Loucy (cell line): ENCODE measurements at regions not wholly inside any gene's neighbourhood (a gene's known extent, or its start where the extent isn't known, plus 50 kb on each side); places are given as distances from the start of the nearest gene placed in this dataset.

ENCODE experiments used
- H2AFZ ChIP-seq: fragments of 200-600 bp; sonication (generic); 2 replicates; pipeline ENCODE4 v1.6.0; 2016; ENCODE audit warnings: antibody characterized with exemption, mild to moderate bottlenecking, low read length, moderate library complexity
- H3F3A ChIP-seq: fragments of 200-600 bp; 2 replicates; pipeline ENCODE4 v1.6.0; 2016; ENCODE audit warnings: antibody characterized with exemption, low read depth, mild to moderate bottlenecking
- H3K27me3 ChIP-seq: fragments of 200-600 bp; sonication (generic); 2 replicates; pipeline ENCODE4 v1.6.1; 2014; ENCODE audit warnings: low read length, mild to moderate bottlenecking; ENCODE audit not compliant: insufficient read depth, poor library complexity, severe bottlenecking
- H3K36me3 ChIP-seq: fragments of 200-600 bp; sonication (generic); 2 replicates; pipeline ENCODE4 v1.6.1; 2016; ENCODE audit warnings: low read length; ENCODE audit not compliant: insufficient read depth
- H3K4me1 ChIP-seq: fragments of 200-600 bp; sonication (generic); 2 replicates; pipeline ENCODE4 v1.5.1; 2014; ENCODE audit warnings: low read length, mild to moderate bottlenecking; ENCODE audit not compliant: insufficient read depth, poor library complexity, severe bottlenecking
- H3K4me2 ChIP-seq: fragments of 200-600 bp; sonication (generic); 2 replicates; pipeline ENCODE4 v1.6.0; 2014; ENCODE audit warnings: antibody characterized with exemption, low read length, low read depth, mild to moderate bottlenecking; ENCODE audit not compliant: poor library complexity, severe bottlenecking
- H3K4me3 ChIP-seq: fragments of 200-600 bp; sonication (generic); 2 replicates; pipeline ENCODE4 v1.5.1; 2014; ENCODE audit warnings: low read length, mild to moderate bottlenecking, mixed read lengths; ENCODE audit not compliant: poor library complexity, severe bottlenecking
- H3K79me2 ChIP-seq: fragments of 200-600 bp; sonication (generic); 2 replicates; pipeline ENCODE4 v1.6.1; 2014; ENCODE audit warnings: low read length; ENCODE audit not compliant: insufficient read depth
- H3K9ac ChIP-seq: fragments of 200-600 bp; sonication (generic); 2 replicates; pipeline ENCODE4 v1.6.0; 2014; ENCODE audit warnings: mild to moderate bottlenecking, low read depth, low read length, moderate library complexity; ENCODE audit not compliant: poor library complexity, severe bottlenecking
- H3K9me2 ChIP-seq: fragments of 200-600 bp; sonication (generic); replicated peaks from 2 replicates; pipeline ENCODE4 v1.6.1; 2016; ENCODE audit warnings: low read depth, low read length, mixed read lengths
- H3K9me3 ChIP-seq: fragments of 200-600 bp; sonication (generic); 2 replicates; pipeline ENCODE4 v1.6.1; 2014; ENCODE audit warnings: mild to moderate bottlenecking, antibody characterized with exemption, low read length, low read depth; ENCODE audit not compliant: insufficient read depth
- H4K20me1 ChIP-seq: fragments of 200-600 bp; sonication (generic); 2 replicates; pipeline ENCODE4 v1.6.0; 2014; ENCODE audit warnings: antibody characterized with exemption, low read length, mild to moderate bottlenecking; ENCODE audit not compliant: insufficient read depth, poor library complexity, severe bottlenecking
- EZH2phosphoT487 ChIP-seq: fragments of 200-600 bp; IDR thresholded peaks from 2 replicates; pipeline ENCODE4 v1.6.1; 2018; ENCODE audit warnings: antibody characterized with exemption, mild to moderate bottlenecking, moderate library complexity, borderline replicate concordance
- TF ChIP-seq, protein P1 (sequence below): fragments of 200-600 bp; sonication (generic); conservative IDR thresholded peaks from 2 replicates; pipeline ENCODE4 v1.5.1; 2014; ENCODE audit warnings: mild to moderate bottlenecking, antibody characterized with exemption, low read length

DNA sequence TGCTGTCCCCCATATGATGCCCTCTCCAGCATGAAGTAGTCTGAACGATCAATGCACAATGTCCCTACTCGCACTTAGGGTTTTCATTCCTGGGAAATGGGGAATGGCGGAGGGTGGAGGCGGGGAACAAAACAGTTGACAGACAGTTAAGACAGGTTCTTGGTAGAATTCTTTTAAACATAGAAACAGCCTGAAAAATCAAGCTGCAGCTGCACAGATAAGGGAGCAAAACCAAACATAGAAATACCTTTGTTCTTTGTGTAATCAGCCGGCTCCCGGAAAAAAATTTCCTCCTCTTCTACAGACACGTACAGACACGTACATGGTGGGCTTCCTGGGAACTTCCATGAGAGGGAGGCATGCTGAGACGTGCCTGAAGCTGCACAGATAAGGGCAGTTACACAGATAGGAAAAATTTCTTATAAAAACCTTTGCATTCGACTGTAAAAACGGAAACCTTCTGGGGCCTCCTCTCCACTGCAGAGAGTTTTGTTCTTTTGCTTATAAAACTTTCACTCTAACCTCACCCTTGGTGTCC lies 662.4 kb upstream of the PTPRD start:
- H3K4me3 ChIP-seq = no peak overlapping the region
- no peak overlapping the region for H3K9ac ChIP-seq
- H3K4me1 ChIP-seq = no peaks in the 10 kb centered on the region
- no peaks in the 10 kb centered on the region for H3K36me3 ChIP-seq
- H3K4me2 ChIP-seq = no peak overlapping the region
- no peaks in the 10 kb centered on the region for H3K9me3 ChIP-seq
- H3F3A ChIP-seq = no peaks in the 10 kb centered on the region
- no peaks in the 10 kb centered on the region for H3K9me2 ChIP-seq
- H3K79me2 ChIP-seq = no peaks in the 10 kb centered on the region
- H2AFZ ChIP-seq = no peak overlapping the region
- no peaks in the 10 kb centered on the region for H3K27me3 ChIP-seq
- no peaks in the 10 kb centered on the region for H4K20me1 ChIP-seq
- TF ChIP-seq, protein P1, sequence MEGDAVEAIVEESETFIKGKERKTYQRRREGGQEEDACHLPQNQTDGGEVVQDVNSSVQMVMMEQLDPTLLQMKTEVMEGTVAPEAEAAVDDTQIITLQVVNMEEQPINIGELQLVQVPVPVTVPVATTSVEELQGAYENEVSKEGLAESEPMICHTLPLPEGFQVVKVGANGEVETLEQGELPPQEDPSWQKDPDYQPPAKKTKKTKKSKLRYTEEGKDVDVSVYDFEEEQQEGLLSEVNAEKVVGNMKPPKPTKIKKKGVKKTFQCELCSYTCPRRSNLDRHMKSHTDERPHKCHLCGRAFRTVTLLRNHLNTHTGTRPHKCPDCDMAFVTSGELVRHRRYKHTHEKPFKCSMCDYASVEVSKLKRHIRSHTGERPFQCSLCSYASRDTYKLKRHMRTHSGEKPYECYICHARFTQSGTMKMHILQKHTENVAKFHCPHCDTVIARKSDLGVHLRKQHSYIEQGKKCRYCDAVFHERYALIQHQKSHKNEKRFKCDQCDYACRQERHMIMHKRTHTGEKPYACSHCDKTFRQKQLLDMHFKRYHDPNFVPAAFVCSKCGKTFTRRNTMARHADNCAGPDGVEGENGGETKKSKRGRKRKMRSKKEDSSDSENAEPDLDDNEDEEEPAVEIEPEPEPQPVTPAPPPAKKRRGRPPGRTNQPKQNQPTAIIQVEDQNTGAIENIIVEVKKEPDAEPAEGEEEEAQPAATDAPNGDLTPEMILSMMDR = no peak

- Histone ChIP-seq H2AFZ (no peak overlapping the region), H3K79me2 (no peaks in the 10 kb centered on the region), H3K36me3 (no peaks in the 10 kb centered on the region), H3K4me1 (no peaks in the 10 kb centered on the region), H3K9me2 (no peaks in the 10 kb centered on the region), H3K4me3 (no peak overlapping the region), H3K9me3 (no peaks in the 10 kb centered on the region), H3K4me2 (no peak overlapping the region), H3K27me3 (no peaks in the 10 kb centered on the region), H3F3A (no peaks in the 10 kb centered on the region), H4K20me1 (no peaks in the 10 kb centered on the region), H3K9ac (no peak overlapping the region)
- TF ChIP-seq EZH2phosphoT487 = no peak
- TF ChIP-seq, protein P1 = no peak
These were observed 700.2 kb upstream of the PTPRD start for GRCh38 chr9:11312966-11313365.

- no peaks in the 10 kb centered on the region for H3K79me2 ChIP-seq
- H3K36me3 ChIP-seq = no peaks in the 10 kb centered on the region
- no peak overlapping the region for H3K4me3 ChIP-seq
- no peaks in the 10 kb centered on the region for H3K27me3 ChIP-seq
- no peak for TF ChIP-seq EZH2phosphoT487
- TF ChIP-seq, protein P1 = no peak
- no peaks in the 10 kb centered on the region for H4K20me1 ChIP-seq
- no peaks in the 10 kb centered on the region for H3F3A ChIP-seq
- no peak overlapping the region for H3K4me2 ChIP-seq
- no peaks in the 10 kb centered on the region for H3K4me1 ChIP-seq
- H3K9me3 ChIP-seq = no peaks in the 10 kb centered on the region
- no peaks in the 10 kb centered on the region for H3K9me2 ChIP-seq
- no peak overlapping the region for H3K9ac ChIP-seq
- no peak overlapping the region for H2AFZ ChIP-seq
These were observed 706.1 kb upstream of the PTPRD start for GRCh38 chr9:11318946-11319345.
